Sigmoid colon (tissue), 6 donors: ENCODE measurements at regions not wholly inside any gene's neighbourhood (a gene's known extent, or its start where the extent isn't known, plus 50 kb on each side); places are given as distances from the start of the nearest gene placed in this dataset.

ENCODE experiments used
- DNase-seq: peaks from one replicate; pipeline ENCODE4 v3.0.0-alpha.2; 2019
- H3K27ac ChIP-seq, 4 donors: fragments of 200-600 bp; sonication (generic); one replicate each; pipeline ENCODE4 v1.5.1; 2016 to 2019; ENCODE audit warnings: mild to moderate bottlenecking in 1 of 4
- H3K27me3 ChIP-seq, 3 donors: fragments of 200-600 bp; sonication (generic); one replicate each; pipeline ENCODE4 v1.5.1; 2019; ENCODE audit warnings: mild to moderate bottlenecking in 1 of 3
- H3K36me3 ChIP-seq, 4 donors: fragments of 200-600 bp; sonication (generic); one replicate each; pipeline ENCODE4 v1.5.1; 2016 to 2019
- H3K4me1 ChIP-seq, 4 donors: fragments of 200-600 bp; sonication (generic); one replicate each; pipeline ENCODE4 v1.5.1; 2017 to 2019
- H3K4me3 ChIP-seq, 4 donors: fragments of 200-600 bp; sonication (generic); one replicate each; pipeline ENCODE4 v1.5.1; 2017 to 2019; ENCODE audit warnings: mild to moderate bottlenecking in 2 of 4, moderate library complexity in 1 of 4
- H3K9me3 ChIP-seq, 4 donors: fragments of 200-600 bp in 3 of 4; sonication (generic) in 3 of 4; one replicate each; pipeline versions ENCODE4 v1.5.1 to v1.6.1; 2013 to 2019
- EP300 ChIP-seq, 4 donors: sonication (generic); formaldehyde crosslinking; IDR thresholded peaks; one replicate each; pipeline ENCODE4 v1.6.1; 2017; ENCODE audit warnings: antibody characterized with exemption in 4 of 4
- POLR2A ChIP-seq, 2 donors: fragments of 450-650 bp; IDR thresholded peaks; one replicate each; pipeline ENCODE4 v1.6.1; 2016; ENCODE audit warnings: antibody characterized with exemption in 2 of 2, mild to moderate bottlenecking in 2 of 2, moderate library complexity in 2 of 2
- POLR2AphosphoS5 ChIP-seq, 4 donors: sonication (generic); formaldehyde crosslinking; IDR thresholded peaks; one replicate each; pipeline ENCODE4 v1.6.1; 2017; ENCODE audit warnings: antibody characterized with exemption in 4 of 4
- WGBS, 2 donors: extraction: QIAGEN DNeasy Blood & Tissue Kit; methylation state at CpG; one replicate each; pipeline ENCODE4 v1.1.7; 2013; 5-methylcytosine and 5-hydroxymethylcytosine counted together
- intact Hi-C: fragments of 100-400 bp; cut with DNase I; formaldehyde crosslinking; loops from one replicate; pipeline ENCODE4 v1.15.1; 2023
- TF ChIP-seq, protein P1 (sequence below), 4 experiments: fragments of 450-650 bp in 3 of 4; fragments of 200-600 bp in 1 of 4; IDR thresholded peaks; one replicate each; pipeline ENCODE4 v1.5.1; 2016 to 2019; ENCODE audit warnings: antibody characterized with exemption in 4 of 4, mild to moderate bottlenecking in 3 of 4, moderate library complexity in 2 of 4
- donor health status: healthy with polysubstance abuse.
- donor health status: healthy.

GRCh38 chr14:65168840-65169239 is 66.5 kb upstream of the MAX start:
- Histone ChIP-seq H3K4me3 (no peak overlapping the region), H3K27me3 (peaks cover 0 to 8% (median 0%) of the 10 kb centered on the region in 3 donors), H3K4me1 (peaks cover 0 to 8% (median 4%) of the 10 kb centered on the region in 4 donors), H3K27ac (peak overlapping the region in 2 of 4 donors; percentile 5 to 24), H3K9me3 (no peaks in the 10 kb centered on the region), H3K36me3 (no peaks in the 10 kb centered on the region)
- TF ChIP-seq, protein P1, sequence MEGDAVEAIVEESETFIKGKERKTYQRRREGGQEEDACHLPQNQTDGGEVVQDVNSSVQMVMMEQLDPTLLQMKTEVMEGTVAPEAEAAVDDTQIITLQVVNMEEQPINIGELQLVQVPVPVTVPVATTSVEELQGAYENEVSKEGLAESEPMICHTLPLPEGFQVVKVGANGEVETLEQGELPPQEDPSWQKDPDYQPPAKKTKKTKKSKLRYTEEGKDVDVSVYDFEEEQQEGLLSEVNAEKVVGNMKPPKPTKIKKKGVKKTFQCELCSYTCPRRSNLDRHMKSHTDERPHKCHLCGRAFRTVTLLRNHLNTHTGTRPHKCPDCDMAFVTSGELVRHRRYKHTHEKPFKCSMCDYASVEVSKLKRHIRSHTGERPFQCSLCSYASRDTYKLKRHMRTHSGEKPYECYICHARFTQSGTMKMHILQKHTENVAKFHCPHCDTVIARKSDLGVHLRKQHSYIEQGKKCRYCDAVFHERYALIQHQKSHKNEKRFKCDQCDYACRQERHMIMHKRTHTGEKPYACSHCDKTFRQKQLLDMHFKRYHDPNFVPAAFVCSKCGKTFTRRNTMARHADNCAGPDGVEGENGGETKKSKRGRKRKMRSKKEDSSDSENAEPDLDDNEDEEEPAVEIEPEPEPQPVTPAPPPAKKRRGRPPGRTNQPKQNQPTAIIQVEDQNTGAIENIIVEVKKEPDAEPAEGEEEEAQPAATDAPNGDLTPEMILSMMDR (IDR thresholded peaks at IDR 0.05) = no peak
- TF ChIP-seq EP300 (IDR thresholded peaks at IDR 0.05) = no peak
- no peak for TF ChIP-seq POLR2AphosphoS5 (IDR thresholded peaks at IDR 0.05)
- no peak for TF ChIP-seq POLR2A (IDR thresholded peaks at IDR 0.05)
- DNase-seq = no peak
- WGBS, 2 donors = 77 to 78% methylated on average over 3 of the region's 3 CpGs
- intact Hi-C loops = loop anchor here (10.0 kb wide), 1 partner anchor 436 kb away; no protein-coding TSS in a partner anchor

- Histone ChIP-seq H3K36me3 (no peaks in the 10 kb centered on the region), H3K27me3 (peaks cover 0 to 8% (median 0%) of the 10 kb centered on the region in 3 donors), H3K27ac (peak overlapping the region in 2 of 4 donors; percentile 5 to 24), H3K4me3 (no peak overlapping the region), H3K9me3 (no peaks in the 10 kb centered on the region), H3K4me1 (peaks cover 0 to 8% (median 4%) of the 10 kb centered on the region in 4 donors)
- no peak for DNase-seq
- WGBS, 2 donors = 70 to 79% methylated on average over 1 of the region's 1 CpG
- intact Hi-C loops = loop anchor here (10.0 kb wide), 1 partner anchor 435 kb away; no protein-coding TSS in a partner anchor
- TF ChIP-seq POLR2AphosphoS5 (IDR thresholded peaks at IDR 0.05) (no peak), POLR2A (IDR thresholded peaks at IDR 0.05) (no peak), EP300 (IDR thresholded peaks at IDR 0.05) (no peak)
- TF ChIP-seq, protein P1 (IDR thresholded peaks at IDR 0.05) = no peak
Measured at GRCh38 chr14:65169351-65169750, 67.0 kb upstream of the MAX start.

- WGBS, 2 donors = 59 to 62% methylated on average over 7 of the region's 7 CpGs
- no peak for TF ChIP-seq EP300 (IDR thresholded peaks at IDR 0.05)
- TF ChIP-seq, protein P1 (IDR thresholded peaks at IDR 0.05) = no peak
- no peak for TF ChIP-seq POLR2A (IDR thresholded peaks at IDR 0.05)
- TF ChIP-seq POLR2AphosphoS5 (IDR thresholded peaks at IDR 0.05) = no peak
- no peak overlapping the region for H3K27ac ChIP-seq
- intact Hi-C loops = no loop called here
- H3K4me1 ChIP-seq = peaks cover 0 to 8% (median 4%) of the 10 kb centered on the region in 4 donors
- no peak for DNase-seq
- peaks cover 0 to 8% (median 0%) of the 10 kb centered on the region in 3 donors for H3K27me3 ChIP-seq
- no peaks in the 10 kb centered on the region for H3K36me3 ChIP-seq
- H3K9me3 ChIP-seq = no peaks in the 10 kb centered on the region
- peak overlapping the region in 1 of 4 donors; percentile 8 for H3K4me3 ChIP-seq
Measured at GRCh38 chr14:65170318-65170717, 68.0 kb upstream of the MAX start.

DNA sequence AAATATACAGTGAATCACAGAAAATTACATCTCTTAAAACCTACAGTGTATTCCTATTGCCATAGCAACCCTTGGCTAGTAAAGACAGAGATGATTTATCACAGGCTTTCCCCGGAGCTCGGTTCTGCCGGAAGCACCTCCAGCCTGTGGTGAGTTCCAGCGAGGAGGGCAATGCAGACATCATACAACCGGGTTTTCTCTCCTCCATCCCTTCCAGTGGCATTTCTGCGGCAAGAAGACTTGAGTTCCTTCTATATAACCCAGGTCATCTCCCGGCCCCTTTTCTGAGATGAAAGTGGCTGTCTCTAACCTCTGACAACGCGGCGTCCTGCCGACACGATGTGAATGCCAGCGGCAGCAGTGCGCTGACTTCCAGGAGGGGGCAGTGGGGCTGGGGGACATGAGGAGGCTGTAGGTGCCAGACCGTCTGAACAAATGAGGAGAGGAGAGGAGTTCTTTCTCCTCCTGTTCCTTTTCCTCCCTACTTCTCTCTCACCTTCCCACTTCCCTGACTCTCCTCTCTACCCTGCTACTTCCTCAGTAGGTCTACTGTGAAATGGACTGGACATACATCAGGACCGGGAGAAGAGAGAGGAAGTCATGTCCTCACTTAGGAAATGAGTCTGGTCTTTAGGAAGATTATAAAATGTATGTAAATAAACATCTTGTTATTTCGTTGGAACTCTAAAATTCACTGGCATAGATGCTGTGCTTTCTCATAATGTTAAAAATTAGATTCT is 68.6 kb upstream of the MAX start:
- WGBS, 2 donors = 3 to 5% methylated on average over 17 of the region's 17 CpGs
- TF ChIP-seq POLR2A (IDR thresholded peaks at IDR 0.05) (no peak), EP300 (IDR thresholded peaks at IDR 0.05) (no peak), POLR2AphosphoS5 (IDR thresholded peaks at IDR 0.05) (no peak)
- TF ChIP-seq, protein P1 (IDR thresholded peaks at IDR 0.05) = no peak
- Histone ChIP-seq H3K4me3 (peak overlapping the region in 2 of 4 donors; percentile 8 to 26), H3K27ac (no peak overlapping the region), H3K9me3 (no peaks in the 10 kb centered on the region), H3K4me1 (peaks cover 0 to 8% (median 4%) of the 10 kb centered on the region in 4 donors), H3K36me3 (no peaks in the 10 kb centered on the region), H3K27me3 (peaks cover 0 to 8% (median 0%) of the 10 kb centered on the region in 3 donors)
- no peak for DNase-seq
- intact Hi-C loops = no loop called here
